ENCODE measurements at regions not wholly inside any gene's neighbourhood (a gene's known extent, or its start where the extent isn't known, plus 50 kb on each side); places are given as distances from the start of the nearest gene placed in this dataset.
"Not testable (repeated sequence)": the region's sequence is repeated elsewhere in the genome, so short reads cannot be mapped to it uniquely, and the experiment has no call there.

DNA sequence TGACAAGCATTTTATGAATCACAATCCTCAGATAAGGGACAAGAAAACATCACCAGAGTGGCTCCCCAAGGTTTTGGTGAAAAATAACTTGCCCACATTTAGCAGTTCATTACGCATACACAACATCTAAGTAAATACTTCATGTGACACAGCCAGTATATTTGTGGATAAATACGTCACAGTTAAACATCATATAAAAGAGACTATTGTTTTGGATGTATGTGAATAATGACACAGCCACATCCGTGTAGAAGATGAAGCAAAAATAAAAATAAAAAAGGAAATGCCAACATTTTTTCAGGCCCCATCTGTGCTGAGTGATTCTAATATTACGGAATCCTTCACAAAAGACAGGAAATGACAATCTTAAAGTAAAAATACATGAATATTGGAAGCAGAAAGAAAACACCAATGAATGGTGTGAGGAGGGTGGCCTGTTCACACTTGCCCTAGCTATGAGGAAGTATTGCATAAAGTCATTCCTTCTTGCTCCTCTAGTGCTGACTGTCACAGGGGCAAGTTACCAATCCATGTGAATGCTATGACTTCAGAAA is 457.1 kb downstream of the KLF12 start:
- no peak for DNase-seq (ENCODE audit: low read depth in 2 of 2)

DNA sequence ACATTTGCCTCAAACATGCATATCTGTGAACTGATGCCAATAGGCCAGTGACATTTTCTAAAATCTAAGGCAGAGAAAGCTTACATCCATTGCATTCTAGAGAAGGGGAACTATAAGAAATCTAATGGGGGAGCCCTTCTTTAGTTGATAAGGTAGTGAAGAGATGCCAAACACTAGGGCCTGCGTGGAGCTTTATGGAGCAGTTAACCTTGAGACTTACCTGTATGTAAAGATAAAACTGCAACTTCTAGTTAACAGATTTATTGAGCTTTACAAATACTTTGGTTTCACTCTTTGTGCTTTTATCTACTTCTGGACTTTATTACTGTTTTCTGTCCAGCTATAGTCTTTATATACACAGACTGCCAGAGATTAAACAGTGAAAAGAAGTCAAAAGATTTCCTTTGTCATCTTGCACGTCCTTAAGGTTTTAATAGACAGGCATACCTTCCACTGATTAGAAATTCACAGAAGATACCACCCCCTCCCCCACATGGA is 457.6 kb downstream of the KLF12 start:
- DNase-seq (ENCODE audit: low read depth in 2 of 2): no peak

DNA sequence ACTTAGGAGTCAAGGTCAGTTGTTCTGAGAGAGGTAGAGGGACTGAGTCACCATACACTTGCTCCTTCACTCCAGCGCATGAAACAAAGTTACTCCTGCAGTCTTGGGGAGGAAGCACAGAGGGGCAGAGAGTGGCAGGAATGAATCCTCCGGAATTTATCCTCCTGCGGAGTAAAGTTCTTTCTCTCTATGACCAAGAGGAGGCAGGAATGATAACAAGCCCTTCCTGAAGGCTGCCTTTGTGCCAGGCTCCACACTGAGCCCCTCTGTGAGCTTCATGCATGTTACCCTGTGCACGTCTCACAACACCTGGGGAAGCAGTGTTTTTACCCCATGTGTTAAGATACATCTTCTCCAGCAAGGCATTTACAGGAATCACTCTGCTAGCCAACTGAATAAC is 458.4 kb downstream of the KLF12 start:
- no peak for DNase-seq (ENCODE audit: low read depth in 2 of 2)

DNA sequence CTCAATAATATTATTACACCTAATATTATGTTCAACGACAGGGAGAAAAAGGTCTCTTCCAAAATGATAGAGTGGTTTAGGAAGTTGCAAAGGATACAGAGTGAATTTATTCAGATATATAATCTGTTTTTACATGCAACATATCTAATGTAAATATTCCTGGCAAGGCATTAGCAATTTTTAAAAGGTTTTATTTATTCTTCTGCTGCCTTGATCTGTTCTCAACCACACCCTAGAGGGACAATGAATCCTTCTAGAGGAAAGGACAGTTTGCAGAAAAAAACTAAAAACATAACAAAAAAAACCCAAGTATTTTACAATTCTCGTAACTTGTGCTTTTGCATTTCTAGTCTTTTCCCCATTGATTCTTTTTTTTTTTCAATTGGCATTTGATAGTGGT is 459.6 kb downstream of the KLF12 start:
- DNase-seq (ENCODE audit: low read depth in 2 of 2): no peak

DNA sequence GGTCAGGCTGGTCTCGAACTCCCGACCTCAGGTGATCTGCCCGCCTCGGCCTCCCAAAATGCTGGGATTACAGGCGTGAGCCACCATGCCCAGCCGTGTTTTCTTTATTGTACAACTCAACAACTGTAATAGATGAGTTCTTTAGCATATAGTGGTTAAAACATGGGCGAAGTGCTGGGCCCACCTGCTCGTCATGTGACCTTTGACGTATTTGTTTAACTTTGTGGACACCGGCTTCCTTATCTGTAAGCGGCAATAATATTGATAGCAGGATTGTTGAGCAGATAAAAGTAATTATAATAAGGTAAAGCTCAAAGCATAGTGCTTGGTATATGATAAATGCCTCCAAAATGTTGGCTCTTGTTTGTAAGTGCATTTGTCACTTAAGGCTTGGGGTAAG is 460.3 kb downstream of the KLF12 start:
- no peak for DNase-seq (ENCODE audit: low read depth in 2 of 2)

DNA sequence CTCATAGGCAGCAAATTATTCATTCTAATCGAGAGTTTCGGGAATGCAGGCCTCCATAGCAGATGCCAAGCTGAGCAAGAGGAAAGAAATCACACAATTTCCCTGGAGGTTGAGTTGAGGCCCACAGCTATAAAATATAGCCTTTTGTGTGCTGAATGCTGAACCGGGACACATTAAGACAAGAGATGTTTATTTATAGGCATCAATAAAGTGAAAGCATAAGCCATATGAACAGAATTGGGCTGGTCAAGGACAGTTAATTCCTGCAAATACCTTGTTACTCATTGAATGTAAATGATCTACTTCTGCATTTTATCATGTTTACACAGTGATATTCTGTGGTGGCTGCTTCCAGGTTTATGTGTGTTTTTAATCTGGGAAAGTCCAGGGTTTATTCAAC is 461.7 kb downstream of the KLF12 start:
- no peak for DNase-seq (ENCODE audit: low read depth in 2 of 2)

GRCh38 chr13:73671732-73672131 is 462.5 kb downstream of the KLF12 start:
- DNase-seq (ENCODE audit: low read depth in 2 of 2): no peak

DNA sequence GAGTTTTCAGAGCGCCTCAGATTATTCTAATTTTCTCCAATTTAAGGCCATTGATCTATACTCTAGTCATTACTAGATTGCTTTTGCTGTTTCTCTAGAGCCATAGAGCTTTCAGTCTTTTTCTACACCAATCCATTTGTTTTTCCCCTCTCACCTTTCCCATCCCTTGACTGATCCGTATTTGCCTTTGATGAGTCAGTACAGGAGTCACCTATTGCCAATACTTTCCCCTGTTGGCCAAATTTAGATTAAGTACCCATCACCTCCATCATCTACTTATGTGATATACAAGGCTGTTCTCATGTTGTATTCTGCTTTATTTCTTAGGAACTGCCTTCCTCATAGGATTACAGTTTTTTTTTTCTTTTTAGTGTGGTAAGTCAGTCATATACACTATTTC is 463.2 kb downstream of the KLF12 start:
- no peak for DNase-seq (ENCODE audit: low read depth in 2 of 2)

DNA sequence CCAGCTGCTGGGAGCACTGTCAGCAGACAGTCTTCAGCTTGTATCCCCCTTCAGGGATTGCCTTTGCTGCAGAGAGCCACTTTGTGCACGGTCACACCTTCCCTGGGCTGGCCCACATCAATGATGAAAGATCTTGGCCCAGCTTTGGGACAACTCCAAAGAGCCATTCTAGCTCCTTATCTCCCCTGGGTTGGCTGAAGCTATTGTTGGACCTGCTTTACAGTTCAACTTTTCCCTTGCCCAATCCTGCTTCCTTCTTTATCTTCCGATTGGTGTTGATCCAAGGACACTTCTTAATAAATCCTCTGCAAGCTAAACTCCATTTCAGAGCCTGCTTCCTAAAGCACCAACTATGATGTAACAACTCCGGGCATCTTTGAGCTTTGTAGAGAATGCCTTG is 466.4 kb downstream of the KLF12 start:
- no peak for DNase-seq (ENCODE audit: low read depth in 2 of 2)

- no peak for DNase-seq (ENCODE audit: low read depth in 2 of 2)
Measured at GRCh38 chr13:73665261-73665660, 468.9 kb downstream of the KLF12 start.

- no peak for DNase-seq (ENCODE audit: low read depth in 2 of 2)
Measured at GRCh38 chr13:73664851-73665250, 469.4 kb downstream of the KLF12 start.

GRCh38 chr13:73662833-73663232 is 471.4 kb downstream of the KLF12 start:
- no peak for DNase-seq (ENCODE audit: low read depth in 2 of 2)

DNA sequence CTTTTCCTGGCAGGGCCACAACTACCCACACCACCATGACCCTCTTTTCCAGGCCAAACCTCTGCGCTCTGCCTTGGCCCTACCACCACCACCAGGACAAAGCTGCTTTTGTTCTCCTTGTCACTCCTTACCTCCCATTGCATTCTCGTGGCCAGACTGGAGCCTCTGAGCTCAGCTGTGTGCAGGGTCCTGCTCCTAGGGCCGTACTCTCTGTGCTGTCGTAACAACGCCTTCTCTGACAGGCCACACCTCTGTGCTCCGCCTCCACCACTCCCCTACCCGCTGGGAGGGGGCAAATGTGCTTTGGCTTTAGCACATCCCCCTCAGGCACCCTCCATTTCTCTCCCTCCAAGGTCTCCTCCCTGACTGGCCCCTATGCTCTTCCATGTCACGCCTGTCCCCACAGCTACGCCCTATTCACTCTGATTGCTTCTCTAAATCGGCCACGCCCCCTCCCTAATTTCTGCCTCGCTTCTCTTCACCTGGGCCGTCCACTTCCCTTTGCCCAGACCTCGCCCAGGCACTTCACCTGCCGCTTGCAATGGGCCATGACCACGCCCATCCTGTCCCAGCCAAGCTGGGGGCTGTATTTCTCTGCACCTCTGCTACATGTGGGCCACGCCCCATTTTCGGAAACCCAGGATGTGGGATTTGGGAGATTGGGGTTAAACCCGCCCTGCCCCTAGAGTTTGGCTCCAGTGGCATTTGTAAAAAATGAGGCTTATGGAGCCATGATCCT is 472.3 kb downstream of the KLF12 start:
- DNase-seq (ENCODE audit: low read depth in 2 of 2): no peak

DNA sequence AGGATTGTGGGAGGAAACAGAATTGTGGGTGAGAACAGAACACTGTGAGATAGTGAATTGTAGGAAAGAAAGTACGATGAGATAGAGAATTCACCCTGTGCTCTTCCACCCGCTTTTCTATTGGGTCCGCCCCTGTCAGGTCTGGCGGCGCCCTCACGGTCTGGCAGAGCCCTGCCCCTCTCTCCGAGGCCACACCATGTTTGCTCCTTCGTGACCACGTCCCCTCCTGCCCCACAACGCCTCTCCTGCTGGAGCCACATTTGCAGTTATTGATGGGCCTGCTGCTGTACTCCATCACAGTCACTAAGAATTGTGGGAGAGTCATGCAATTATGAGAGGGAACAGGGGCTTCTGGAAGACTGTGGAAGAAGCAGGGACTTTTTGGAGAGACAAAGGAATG is 473.1 kb downstream of the KLF12 start:
- no peak for DNase-seq (ENCODE audit: low read depth in 2 of 2)

- no peak for DNase-seq (ENCODE audit: low read depth in 2 of 2)
Measured at GRCh38 chr13:73658639-73659038, 475.6 kb downstream of the KLF12 start.

DNA sequence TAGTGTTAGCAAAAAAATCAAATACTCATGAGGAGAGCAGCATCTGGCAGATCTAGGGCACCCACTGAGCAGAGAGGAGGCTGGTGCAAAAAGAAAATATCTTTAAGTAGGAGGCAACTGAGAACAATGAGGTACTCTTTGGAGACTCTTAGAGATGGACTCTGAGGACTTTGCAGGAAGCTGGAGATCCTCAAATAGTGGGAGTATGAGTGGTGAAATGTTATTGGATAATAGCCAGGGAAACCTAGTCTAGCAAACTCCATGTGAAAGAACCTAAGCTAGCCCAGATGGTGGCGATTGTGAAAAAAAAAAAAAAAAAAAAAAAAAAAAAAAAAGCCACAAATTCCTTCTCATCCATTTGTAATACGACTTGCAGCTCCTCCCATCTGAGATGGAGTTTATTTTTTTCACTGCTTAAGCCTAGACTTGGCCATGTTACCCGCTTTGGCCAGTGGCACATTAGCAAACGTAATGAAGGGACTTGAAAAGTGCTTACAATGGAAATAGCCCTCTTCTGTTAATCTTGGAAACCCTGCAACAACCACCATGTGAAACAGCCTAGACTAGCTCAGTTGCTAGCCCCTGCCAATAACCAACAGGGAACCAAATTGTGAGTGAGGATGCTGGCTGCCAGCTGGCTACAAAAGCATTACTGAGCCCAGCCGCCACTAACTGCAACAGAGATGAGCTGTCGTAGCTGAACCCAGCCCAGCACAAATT is 476.2 kb downstream of the KLF12 start:
- DNase-seq (ENCODE audit: low read depth in 2 of 2): no peak

DNA sequence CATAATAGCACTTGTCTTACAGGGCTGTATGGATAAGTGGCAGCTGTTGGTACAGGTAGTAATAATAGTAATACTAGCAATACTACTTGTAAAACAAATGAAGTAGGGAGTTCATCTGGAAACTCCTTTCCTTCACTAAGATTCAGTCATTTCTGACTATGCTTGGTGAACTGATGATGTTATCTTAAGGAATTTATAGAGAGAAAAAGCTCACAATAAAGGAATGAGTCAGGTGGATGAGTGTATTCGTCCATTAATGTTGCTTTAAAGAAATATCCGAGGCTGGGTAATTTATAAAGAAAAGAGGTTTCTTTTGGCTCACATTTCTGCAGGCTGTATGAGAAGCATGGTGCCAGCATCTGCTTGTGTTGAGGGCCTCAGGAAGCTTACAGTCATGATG is 477.3 kb downstream of the KLF12 start:
- DNase-seq (ENCODE audit: low read depth in 2 of 2): no peak

DNA sequence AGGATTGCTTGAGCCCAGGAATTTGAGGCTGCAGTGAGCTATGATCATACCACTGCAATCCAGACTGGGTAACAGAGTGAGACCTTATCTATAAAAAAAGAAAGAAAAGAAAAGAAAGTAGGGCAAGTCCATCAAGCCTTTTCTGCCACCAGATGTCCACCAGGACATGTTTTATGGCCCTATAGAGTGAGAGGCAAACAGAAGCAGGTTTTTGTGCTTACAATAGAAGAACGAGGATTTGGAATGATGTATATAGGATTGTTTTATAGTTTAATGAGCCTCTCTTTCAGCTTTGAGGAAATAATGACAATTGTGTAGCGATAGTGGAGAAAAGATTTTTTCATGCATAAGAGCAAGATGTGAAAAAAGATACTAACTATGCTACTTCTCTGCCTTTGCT is 480.5 kb downstream of the KLF12 start:
- no peak for DNase-seq (ENCODE audit: low read depth in 2 of 2)

DNA sequence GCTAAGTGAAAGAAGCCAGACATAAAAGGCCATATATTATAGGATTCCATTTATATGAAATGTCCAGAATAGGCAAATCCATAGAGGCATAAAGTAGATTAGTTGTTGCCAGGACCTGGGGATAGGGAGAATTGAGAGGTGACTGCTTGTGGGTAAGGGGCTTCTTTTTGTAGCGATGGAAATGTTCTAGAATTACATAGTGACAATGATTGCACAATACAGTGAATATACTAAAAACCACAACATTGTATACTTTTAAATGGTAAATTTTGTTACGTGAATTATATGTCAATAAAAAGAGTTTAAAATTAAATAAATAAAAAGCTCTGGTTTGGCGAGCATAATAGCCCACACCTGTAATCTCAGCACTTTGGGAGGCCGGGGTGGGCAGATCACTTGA is 486.8 kb downstream of the KLF12 start:
- no peak for DNase-seq (ENCODE audit: low read depth in 2 of 2)

DNA sequence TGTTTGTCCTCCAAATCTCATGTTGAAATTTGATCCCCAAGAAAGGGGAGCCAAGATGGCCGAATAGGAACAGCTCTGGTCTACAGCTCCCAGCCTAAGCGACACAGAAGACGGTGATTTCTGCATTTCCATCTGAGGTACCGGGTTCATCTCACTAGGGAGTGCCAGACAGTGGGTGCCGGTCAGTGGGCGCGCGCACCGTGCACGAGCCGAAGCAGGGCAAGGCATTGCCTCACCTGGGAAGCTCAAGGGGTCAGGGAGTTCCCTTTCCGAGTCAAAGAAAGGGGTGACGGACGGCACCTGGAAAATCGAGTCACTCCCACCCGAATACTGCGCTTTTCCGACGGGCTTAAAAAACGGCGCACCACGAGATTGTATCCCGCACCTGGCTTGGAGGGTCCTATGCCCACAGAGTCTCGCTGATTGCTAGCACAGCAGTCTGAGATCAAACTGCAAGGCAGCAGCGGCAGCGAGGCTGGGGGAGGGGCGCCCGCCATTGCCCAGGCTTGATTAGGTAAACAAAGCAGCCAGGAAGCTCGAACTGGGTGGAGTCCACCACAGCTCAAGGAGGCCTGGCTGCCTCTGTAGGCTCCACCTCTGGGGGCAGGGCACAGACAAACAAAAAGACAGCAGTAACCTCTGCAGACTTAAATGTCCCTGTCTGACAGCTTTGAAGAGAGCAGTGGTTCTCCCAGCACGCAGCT is 493.6 kb downstream of the KLF12 start:
- DNase-seq (ENCODE audit: low read depth in 2 of 2): not testable (repeated sequence)

DNA sequence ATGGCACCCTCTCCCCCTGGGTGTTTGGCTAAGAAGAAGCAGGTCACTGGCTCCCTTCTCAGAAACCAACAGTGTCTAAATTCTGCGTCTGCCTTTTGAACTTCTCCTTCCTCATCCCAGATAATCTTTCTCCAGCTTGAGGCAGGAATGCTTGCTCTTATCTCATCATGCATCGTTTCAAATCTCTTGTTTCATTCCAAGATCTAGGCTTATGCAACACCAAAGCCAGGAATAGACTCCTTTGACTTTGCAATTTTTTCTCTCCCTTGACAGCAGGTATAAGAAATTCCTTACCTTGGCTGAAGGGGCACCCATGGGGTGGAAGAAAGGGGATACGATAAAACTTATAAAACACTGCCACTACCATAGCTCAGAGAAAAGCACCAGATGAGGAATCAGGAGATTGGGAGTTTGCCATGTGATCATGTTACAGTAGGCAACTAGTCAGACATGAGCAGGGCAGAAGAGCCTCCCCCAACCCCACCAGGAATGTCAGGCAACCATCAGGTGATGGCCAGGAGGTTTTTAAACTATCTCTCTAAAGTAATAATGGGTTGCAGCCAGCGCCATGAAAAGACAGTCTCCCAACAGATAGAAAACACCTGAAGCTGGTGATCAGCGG is 498.9 kb downstream of the KLF12 start:
- no peak for DNase-seq (ENCODE audit: low read depth in 2 of 2)

Data from stimulated activated CD4-positive, alpha-beta T cell treated with anti-CD3 and anti-CD28 coated beads, Interleukin-15, amount 100 ng/mL, for 48 hours (primary cell).